Colon (tissue), 2 donors: ENCODE measurements at regions not wholly inside any gene's neighbourhood (a gene's known extent, or its start where the extent isn't known, plus 50 kb on each side); places are given as distances from the start of the nearest gene placed in this dataset.
"Not testable (repeated sequence)": the region's sequence is repeated elsewhere in the genome, so short reads cannot be mapped to it uniquely, and the experiment has no call there.

Experiments
- FAIRE-seq: peaks from 2 replicates; lab custom pipeline; 2012; peaks lifted over from hg19 to GRCh38; lab: Jason Lieb, UNC
- donor health status: control.
- donor health status: control.

- FAIRE-seq = no peak
Measured at GRCh38 chr2:57440437-57440836, 606.2 kb upstream of the VRK2 start.

- FAIRE-seq = no peak
Measured at GRCh38 chr2:57443086-57443485, 603.5 kb upstream of the VRK2 start.

GRCh38 chr2:57443973-57444521, 602.6 kb upstream of the VRK2 start:
- FAIRE-seq = no peak

- no peak for FAIRE-seq
Measured at GRCh38 chr2:57444752-57445430, 601.7 kb upstream of the VRK2 start.

GRCh38 chr2:57448816-57449215, 597.8 kb upstream of the VRK2 start:
- FAIRE-seq = no peak

- no peak for FAIRE-seq
Measured at GRCh38 chr2:57450170-57450569, 596.4 kb upstream of the VRK2 start.

- FAIRE-seq = no peak
Measured at GRCh38 chr2:57452634-57453033, 594.0 kb upstream of the VRK2 start.

- FAIRE-seq = no peak
Measured at GRCh38 chr2:57453945-57454344, 592.7 kb upstream of the VRK2 start.

- FAIRE-seq = no peak
Measured at GRCh38 chr2:57460396-57461276, 586.0 kb upstream of the VRK2 start.

GRCh38 chr2:57461624-57462023, 585.0 kb upstream of the VRK2 start:
- FAIRE-seq = no peak

GRCh38 chr2:57465067-57465466, 581.5 kb upstream of the VRK2 start:
- no peak for FAIRE-seq

GRCh38 chr2:57465967-57466366, 580.6 kb upstream of the VRK2 start:
- FAIRE-seq = no peak

- no peak for FAIRE-seq
Measured at GRCh38 chr2:57475391-57475790, 571.2 kb upstream of the VRK2 start.

GRCh38 chr2:57479981-57480380, 566.6 kb upstream of the VRK2 start:
- FAIRE-seq = no peak

- FAIRE-seq = no peak
Measured at GRCh38 chr2:57488061-57488460, 558.5 kb upstream of the VRK2 start.

- no peak for FAIRE-seq
Measured at GRCh38 chr2:57490741-57491140, 555.9 kb upstream of the VRK2 start.

- FAIRE-seq = no peak
Measured at GRCh38 chr2:57491213-57491612, 555.4 kb upstream of the VRK2 start.

GRCh38 chr2:57493966-57494365, 552.6 kb upstream of the VRK2 start:
- not testable (repeated sequence) for FAIRE-seq

- no peak for FAIRE-seq
Measured at GRCh38 chr2:57497489-57498096, 549.0 kb upstream of the VRK2 start.

GRCh38 chr2:57504787-57505186, 541.8 kb upstream of the VRK2 start:
- FAIRE-seq = no peak

GRCh38 chr2:57509189-57509588, 537.4 kb upstream of the VRK2 start:
- FAIRE-seq = no peak

- no peak for FAIRE-seq
Measured at GRCh38 chr2:57510704-57511103, 535.9 kb upstream of the VRK2 start.

GRCh38 chr2:57515366-57515765, 531.2 kb upstream of the VRK2 start:
- FAIRE-seq = no peak
